ENCODE measurements at regions not wholly inside any gene's neighbourhood (a gene's known extent, or its start where the extent isn't known, plus 50 kb on each side); places are given as distances from the start of the nearest gene placed in this dataset.

GRCh38 chr10:9018195-9019173, 964.0 kb downstream of the GATA3 start:
- no peaks in the 10 kb centered on the region for H3K9me2 ChIP-seq (ENCODE audit: insufficient read depth)
- BruUV-seq (replicated peaks): no TSS peak

More at GRCh38 chr10:9018195-9019173, 964.0 kb downstream of the GATA3 start:
- Histone ChIP-seq H3K79me2 (ENCODE audit: insufficient read depth, low read length) (no peaks in the 10 kb centered on the region), H3K9me3 (ENCODE audit: control insufficient read depth in 1 of 2, insufficient read depth in 1 of 2, low read depth in 1 of 2, low read length in 2 of 2) (peaks cover 6 to 18% of the 10 kb centered on the region in 2 experiments; a peak in 3 of 4 replicates), H3K9ac (ENCODE audit: low read length) (no peak overlapping the region), H3K4me2 (ENCODE audit: low read length) (no peak overlapping the region), H3K4me3 (replicated peaks in 1 of 2; ENCODE audit: low read depth in 1 of 2, low read length in 2 of 2) (no peak overlapping the region), H3K36me3 (ENCODE audit: control insufficient read depth in 1 of 2, insufficient read depth in 2 of 2, low read length in 2 of 2) (no peaks in the 10 kb centered on the region), H3K27ac (ENCODE audit: low read depth, low read length) (no peak overlapping the region), H3K4me1 (ENCODE audit: control insufficient read depth in 1 of 2, insufficient read depth in 2 of 2, low read length in 2 of 2) (no peaks in the 10 kb centered on the region), H2AFZ (ENCODE audit: low read depth, low read length, poor library complexity, severe bottlenecking) (no peak overlapping the region), H4K20me1 (ENCODE audit: insufficient read depth) (no peaks in the 10 kb centered on the region), H3K27me3 (ENCODE audit: insufficient read depth, low read length) (no peaks in the 10 kb centered on the region)
- TF ChIP-seq TCF7L2 (IDR thresholded peaks at IDR 0.05; ENCODE audit: borderline replicate concordance, extremely low read depth, insufficient read depth, insufficient read length) (no peak), MAX (IDR thresholded peaks at IDR 0.05) (no peak), FOSL1 (IDR thresholded peaks at IDR 0.05; ENCODE audit: low read depth) (no peak), POLR2AphosphoS5 (IDR thresholded peaks at IDR 0.05; ENCODE audit: low read depth, low read length) (no peak), JUND (IDR thresholded peaks at IDR 0.05) (no peak), SIN3A (IDR thresholded peaks at IDR 0.05; ENCODE audit: low read depth) (no peak), CBX3 (IDR thresholded peaks at IDR 0.05; ENCODE audit: low read depth) (no peak), CTCF (IDR thresholded peaks at IDR 0.05 in 2 of 3, conservative IDR thresholded peaks at IDR 0.05 in 1 of 3; ENCODE audit: borderline replicate concordance in 1 of 3, insufficient read depth in 1 of 3, low read depth in 2 of 3, low read length in 2 of 3) (no peak), ZNF274 (IDR thresholded peaks at IDR 0.05; ENCODE audit: low read depth, low read length) (no peak), ZFX (IDR thresholded peaks at IDR 0.05) (no peak), CEBPB (IDR thresholded peaks at IDR 0.05; ENCODE audit: low read depth) (no peak), POLR2A (IDR thresholded peaks at IDR 0.05; ENCODE audit: borderline replicate concordance, extremely low read depth, insufficient read depth, insufficient read length) (no peak), YY1 (IDR thresholded peaks at IDR 0.05; ENCODE audit: extremely low read depth, insufficient replicate concordance, low read depth, low read length) (no peak), EGR1 (IDR thresholded peaks at IDR 0.05; ENCODE audit: low read depth) (no peak), SRF (IDR thresholded peaks at IDR 0.05; ENCODE audit: low read depth) (no peak), ELF1 (IDR thresholded peaks at IDR 0.05; ENCODE audit: borderline replicate concordance, low read depth) (no peak), EZH2 (IDR thresholded peaks at IDR 0.05) (no peak)
- CTCF ChIA-PET: no interaction called here
- POLR2A ChIA-PET: no interaction called here
- DNase-seq (ENCODE audit: low read depth, low spot score) (no peak), ATAC-seq (no peak)
- intact Hi-C loops (cut with micrococcal nuclease): no loop called here
- RAD21 ChIA-PET (ENCODE audit: low non-redundant PET in 1 of 2, low total read pairs in 2 of 2, uncharacterized antibody in 2 of 2, unreplicated experiment in 2 of 2): no interaction called here

Measured in HCT116 (cell line).